ENCODE measurements at regions not wholly inside any gene's neighbourhood (a gene's known extent, or its start where the extent isn't known, plus 50 kb on each side); places are given as distances from the start of the nearest gene placed in this dataset.

GRCh38 chr13:74461011-74461410 lies 326.8 kb upstream of the KLF12 start:
- ChIA-PET CTCF (no interaction called here), POLR2A (ENCODE audit: low non-redundant PET) (no interaction called here)
- H3K27ac ChIP-seq, result no peak overlapping the region
- TF ChIP-seq CTCF (conservative IDR thresholded peaks at IDR 0.05; ENCODE audit: low read depth), result no peak
- DNase-seq (ENCODE audit: low spot score), result no peak

GRCh38 chr13:74452881-74453280 lies 318.7 kb upstream of the KLF12 start:
- no peak overlapping the region for H3K27ac ChIP-seq
- TF ChIP-seq CTCF (conservative IDR thresholded peaks at IDR 0.05; ENCODE audit: low read depth), result no peak
- no peak for DNase-seq (ENCODE audit: low spot score)
- POLR2A ChIA-PET (ENCODE audit: low non-redundant PET), result no interaction called here
- CTCF ChIA-PET, result no interaction called here

- ChIA-PET CTCF (no interaction called here), POLR2A (ENCODE audit: low non-redundant PET) (no interaction called here)
- no peak for DNase-seq (ENCODE audit: low spot score)
- H3K27ac ChIP-seq, result no peak overlapping the region
- TF ChIP-seq CTCF (conservative IDR thresholded peaks at IDR 0.05; ENCODE audit: low read depth), result no peak
Measured at GRCh38 chr13:74452176-74452575, 318.0 kb upstream of the KLF12 start.

GRCh38 chr13:74450964-74451363 lies 316.8 kb upstream of the KLF12 start:
- no peak for TF ChIP-seq CTCF (conservative IDR thresholded peaks at IDR 0.05; ENCODE audit: low read depth)

GRCh38 chr13:74450525-74450845 lies 316.3 kb upstream of the KLF12 start:
- DNase-seq (ENCODE audit: low spot score), result peak; percentile 13
- ChIA-PET POLR2A (ENCODE audit: low non-redundant PET) (no interaction called here), CTCF (no interaction called here)
- no peak for TF ChIP-seq CTCF (conservative IDR thresholded peaks at IDR 0.05; ENCODE audit: low read depth)
- H3K27ac ChIP-seq, result no peak overlapping the region

More at GRCh38 chr13:74450964-74451363, 316.8 kb upstream of the KLF12 start:
- ChIA-PET POLR2A (ENCODE audit: low non-redundant PET) (no interaction called here), CTCF (no interaction called here)
- no peak overlapping the region for H3K27ac ChIP-seq
- no peak for DNase-seq (ENCODE audit: low spot score)

- POLR2A ChIA-PET (ENCODE audit: low non-redundant PET), result no interaction called here
- H3K27ac ChIP-seq, result no peak overlapping the region
- CTCF ChIA-PET, result no interaction called here
- no peak for TF ChIP-seq CTCF (conservative IDR thresholded peaks at IDR 0.05; ENCODE audit: low read depth)
- no peak for DNase-seq (ENCODE audit: low spot score)
Measured at GRCh38 chr13:74449811-74450524, 315.8 kb upstream of the KLF12 start.
